Fibroblast of lung (primary cell): ENCODE measurements at regions not wholly inside any gene's neighbourhood (a gene's known extent, or its start where the extent isn't known, plus 50 kb on each side); places are given as distances from the start of the nearest gene placed in this dataset.

Experiments used
- CTCF ChIP-seq, 2 donors: IDR thresholded peaks in 1 of 2; conservative IDR thresholded peaks in 1 of 2; 1 replicate in 1 of 2; 2 replicates in 1 of 2; pipeline ENCODE4 v1.5.1; 2011 to 2012; ENCODE audit warnings: low read length in 2 of 2, control low read depth in 1 of 2, inconsistent platforms in 1 of 2, low read depth in 1 of 2, mild to moderate bottlenecking in 1 of 2
- EZH2 ChIP-seq: IDR thresholded peaks from 2 replicates; pipeline ENCODE4 v1.5.1; 2012; ENCODE audit warnings: low read length, control low read depth, mild to moderate bottlenecking; ENCODE audit errors: missing control alignments

- no peak for TF ChIP-seq CTCF (conservative IDR thresholded peaks at IDR 0.05 in 1 of 2, IDR thresholded peaks at IDR 0.05 in 1 of 2; ENCODE audit: low read depth in 1 of 2, low read length in 2 of 2)
- no peak for TF ChIP-seq EZH2
These were observed 59.9 kb upstream of the ZBED5 start for GRCh38 chr11:10917802-10918201.
